ENCODE measurements at regions not wholly inside any gene's neighbourhood (a gene's known extent, or its start where the extent isn't known, plus 50 kb on each side); places are given as distances from the start of the nearest gene placed in this dataset.

- no peaks in the 10 kb centered on the region for H3K36me3 ChIP-seq (ENCODE audit: control insufficient read depth, insufficient read depth, low read length)
- DNase-seq (ENCODE audit: low read depth) (no peak), FAIRE-seq (no peak)
- TF ChIP-seq CTCF (IDR thresholded peaks at IDR 0.05; ENCODE audit: insufficient read depth, low read length, severe bottlenecking) = no peak
- H3K4me3 ChIP-seq (ENCODE audit: low read depth, low read length) = no peak overlapping the region
- H3K27me3 ChIP-seq (ENCODE audit: control insufficient read depth, insufficient read depth, low read length) = no peaks in the 10 kb centered on the region
Observed at GRCh38 chr13:64755961-64756360, 2474.2 kb downstream of the PCDH9 start.

GRCh38 chr13:64753233-64754000, 2476.7 kb downstream of the PCDH9 start:
- H3K27me3 ChIP-seq (ENCODE audit: control insufficient read depth, insufficient read depth, low read length) = no peaks in the 10 kb centered on the region
- no peak overlapping the region for H3K4me3 ChIP-seq (ENCODE audit: low read depth, low read length)
- FAIRE-seq (no peak), DNase-seq (ENCODE audit: low read depth) (peak; percentile 7)
- H3K36me3 ChIP-seq (ENCODE audit: control insufficient read depth, insufficient read depth, low read length) = no peaks in the 10 kb centered on the region
- TF ChIP-seq CTCF (IDR thresholded peaks at IDR 0.05; ENCODE audit: insufficient read depth, low read length, severe bottlenecking) = no peak

- H3K4me3 ChIP-seq (ENCODE audit: low read depth, low read length) = no peak overlapping the region
- no peaks in the 10 kb centered on the region for H3K36me3 ChIP-seq (ENCODE audit: control insufficient read depth, insufficient read depth, low read length)
- DNase-seq (ENCODE audit: low read depth) (no peak), FAIRE-seq (no peak)
- no peaks in the 10 kb centered on the region for H3K27me3 ChIP-seq (ENCODE audit: control insufficient read depth, insufficient read depth, low read length)
- TF ChIP-seq CTCF (IDR thresholded peaks at IDR 0.05; ENCODE audit: insufficient read depth, low read length, severe bottlenecking) = no peak
Observed at GRCh38 chr13:64749301-64749700, 2480.8 kb downstream of the PCDH9 start.

GRCh38 chr13:64746845-64747244, 2483.3 kb downstream of the PCDH9 start:
- TF ChIP-seq CTCF (IDR thresholded peaks at IDR 0.05; ENCODE audit: insufficient read depth, low read length, severe bottlenecking) = no peak
- DNase-seq (ENCODE audit: low read depth) (no peak), FAIRE-seq (no peak)
- no peak overlapping the region for H3K4me3 ChIP-seq (ENCODE audit: low read depth, low read length)
- H3K36me3 ChIP-seq (ENCODE audit: control insufficient read depth, insufficient read depth, low read length) = no peaks in the 10 kb centered on the region
- H3K27me3 ChIP-seq (ENCODE audit: control insufficient read depth, insufficient read depth, low read length) = no peaks in the 10 kb centered on the region

GRCh38 chr13:64740493-64740892, 2489.6 kb downstream of the PCDH9 start:
- no peaks in the 10 kb centered on the region for H3K36me3 ChIP-seq (ENCODE audit: control insufficient read depth, insufficient read depth, low read length)
- no peak for TF ChIP-seq CTCF (IDR thresholded peaks at IDR 0.05; ENCODE audit: insufficient read depth, low read length, severe bottlenecking)
- DNase-seq (ENCODE audit: low read depth) (no peak), FAIRE-seq (no peak)
- no peak overlapping the region for H3K4me3 ChIP-seq (ENCODE audit: low read depth, low read length)
- H3K27me3 ChIP-seq (ENCODE audit: control insufficient read depth, insufficient read depth, low read length) = no peaks in the 10 kb centered on the region

GRCh38 chr13:64725492-64725891, 2504.6 kb downstream of the PCDH9 start:
- DNase-seq (ENCODE audit: low read depth) (no peak), FAIRE-seq (no peak)
- TF ChIP-seq CTCF (IDR thresholded peaks at IDR 0.05; ENCODE audit: insufficient read depth, low read length, severe bottlenecking) = no peak
- Histone ChIP-seq H3K4me3 (ENCODE audit: low read depth, low read length) (no peak overlapping the region), H3K27me3 (ENCODE audit: control insufficient read depth, insufficient read depth, low read length) (no peaks in the 10 kb centered on the region), H3K36me3 (ENCODE audit: control insufficient read depth, insufficient read depth, low read length) (no peaks in the 10 kb centered on the region)
